Posterior cingulate gyrus (tissue), 11 donors: ENCODE measurements at regions not wholly inside any gene's neighbourhood (a gene's known extent, or its start where the extent isn't known, plus 50 kb on each side); places are given as distances from the start of the nearest gene placed in this dataset.
"Not testable (repeated sequence)": the region's sequence is repeated elsewhere in the genome, so short reads cannot be mapped to it uniquely, and the experiment has no call there.

Source experiments
- DNase-seq, 10 donors: peaks; one replicate each; pipeline versions ENCODE4 v3.0.0 to v3.0.0-alpha.2; 2020 to 2021; ENCODE audit warnings: mixed read lengths in 3 of 10
- intact Hi-C: fragments of 100-400 bp; cut with DNase I; formaldehyde crosslinking; loops from one replicate; pipeline ENCODE4 v1.15.1; 2023

GRCh38 chr14:35174342-35174741 is 52.0 kb downstream of the PRORP start:
- DNase-seq, result no peak
- intact Hi-C loops, result no loop called here

- intact Hi-C loops, result no loop called here
- no peak for DNase-seq
These were observed 57.8 kb downstream of the PRORP start for GRCh38 chr14:35180179-35180578.

- DNase-seq, intact Hi-C loops: not testable (repeated sequence)
These were observed 62.5 kb downstream of the PRORP start for GRCh38 chr14:35184891-35185290.

GRCh38 chr14:35189422-35189821 is 67.1 kb downstream of the PRORP start:
- no peak for DNase-seq
- intact Hi-C loops, result no loop called here

GRCh38 chr14:35193161-35193560 is 70.8 kb downstream of the PRORP start:
- no peak for DNase-seq
- intact Hi-C loops, result no loop called here

- intact Hi-C loops, DNase-seq: not testable (repeated sequence)
These were observed 71.8 kb downstream of the PRORP start for GRCh38 chr14:35194183-35194582.

- DNase-seq, result no peak
- intact Hi-C loops, result no loop called here
These were observed 74.2 kb downstream of the PRORP start for GRCh38 chr14:35196571-35196970.

GRCh38 chr14:35197015-35197414 is 74.7 kb downstream of the PRORP start:
- no peak for DNase-seq
- intact Hi-C loops, result no loop called here

- DNase-seq, result no peak
- intact Hi-C loops, result no loop called here
These were observed 78.7 kb downstream of the PRORP start for GRCh38 chr14:35201066-35201465.

GRCh38 chr14:35202195-35202594 is 79.8 kb downstream of the PRORP start:
- DNase-seq, result no peak
- intact Hi-C loops, result no loop called here

GRCh38 chr14:35205737-35206136 is 83.4 kb downstream of the PRORP start:
- intact Hi-C loops, result no loop called here
- DNase-seq, result no peak

- intact Hi-C loops, result no loop called here
- DNase-seq, result no peak
These were observed 81.1 kb upstream of the PSMA6 start for GRCh38 chr14:35211067-35211466.

- intact Hi-C loops, result no loop called here
- no peak for DNase-seq
These were observed 79.6 kb upstream of the PSMA6 start for GRCh38 chr14:35212471-35213142.

- intact Hi-C loops, result no loop called here
- DNase-seq, result no peak
These were observed 78.9 kb upstream of the PSMA6 start for GRCh38 chr14:35213143-35213788.

- intact Hi-C loops, result no loop called here
- DNase-seq, result no peak
These were observed 78.3 kb upstream of the PSMA6 start for GRCh38 chr14:35213869-35214387.

- DNase-seq, result peak in 1 of 10 donors; percentile 42
- intact Hi-C loops, result not testable (repeated sequence)
These were observed 77.8 kb upstream of the PSMA6 start for GRCh38 chr14:35214402-35214801.

- no peak for DNase-seq
- intact Hi-C loops, result no loop called here
These were observed 76.9 kb upstream of the PSMA6 start for GRCh38 chr14:35215110-35215813.

- DNase-seq, intact Hi-C loops: not testable (repeated sequence)
These were observed 74.0 kb upstream of the PSMA6 start for GRCh38 chr14:35218176-35218575.

GRCh38 chr14:35218963-35219362 is 73.2 kb upstream of the PSMA6 start:
- DNase-seq, result no peak
- intact Hi-C loops, result no loop called here

- intact Hi-C loops, result no loop called here
- DNase-seq, result no peak
These were observed 72.0 kb upstream of the PSMA6 start for GRCh38 chr14:35220027-35220676.

- intact Hi-C loops, result no loop called here
- no peak for DNase-seq
These were observed 71.3 kb upstream of the PSMA6 start for GRCh38 chr14:35220920-35221319.
